Stimulated activated CD4-positive, alpha-beta T cell treated with anti-CD3 and anti-CD28 coated beads, TNF-alpha, amount 100 ng/mL, for 24 hours (primary cell): ENCODE measurements at regions not wholly inside any gene's neighbourhood (a gene's known extent, or its start where the extent isn't known, plus 50 kb on each side); places are given as distances from the start of the nearest gene placed in this dataset.
"Not testable (repeated sequence)": the region's sequence is repeated elsewhere in the genome, so short reads cannot be mapped to it uniquely, and the experiment has no call there.

Source experiments
- DNase-seq, 3 experiments: peaks; one replicate each; pipeline ENCODE4 v3.0.0-alpha.2; 2020; ENCODE audit warnings: low read depth in 3 of 3

DNA sequence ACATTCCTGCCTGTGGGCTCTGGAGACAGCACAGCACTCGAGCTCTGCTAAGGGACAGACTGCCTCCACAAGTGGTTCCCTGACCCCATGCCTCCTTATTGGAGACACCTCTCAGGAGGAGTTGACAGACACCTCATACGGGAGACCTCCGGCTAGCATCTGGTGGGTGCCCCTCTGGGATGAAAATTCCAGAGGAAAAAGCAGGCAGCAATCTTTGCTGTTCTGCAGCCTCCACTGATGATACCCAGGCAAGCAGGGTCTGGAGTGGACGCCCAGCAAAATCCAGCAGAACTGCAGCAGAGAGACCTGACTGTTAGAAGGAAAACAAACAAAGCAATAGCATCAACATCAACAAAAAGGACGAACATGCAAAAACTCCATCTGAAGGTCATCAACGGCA lies 639.4 kb downstream of the SLC16A7 start:
- no peak for DNase-seq

DNA sequence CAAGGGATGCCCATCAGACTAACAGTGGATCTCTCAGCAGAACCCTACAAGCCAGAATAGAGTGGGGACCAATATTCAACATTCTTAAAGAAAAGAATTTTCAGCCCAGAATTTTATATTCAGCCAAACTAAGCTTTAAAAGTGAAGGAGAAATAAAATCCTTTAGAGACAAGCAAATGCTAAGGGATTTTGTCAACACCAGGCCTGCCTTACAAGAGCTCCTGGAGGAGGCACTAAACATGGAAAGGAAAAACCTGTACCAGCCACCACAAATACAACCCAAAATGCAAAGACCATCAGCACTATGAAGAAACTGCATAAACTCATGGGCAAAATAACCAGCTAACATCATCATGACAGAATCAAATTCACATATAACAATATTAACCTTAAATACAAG lies 640.6 kb downstream of the SLC16A7 start:
- DNase-seq = not testable (repeated sequence)

DNA sequence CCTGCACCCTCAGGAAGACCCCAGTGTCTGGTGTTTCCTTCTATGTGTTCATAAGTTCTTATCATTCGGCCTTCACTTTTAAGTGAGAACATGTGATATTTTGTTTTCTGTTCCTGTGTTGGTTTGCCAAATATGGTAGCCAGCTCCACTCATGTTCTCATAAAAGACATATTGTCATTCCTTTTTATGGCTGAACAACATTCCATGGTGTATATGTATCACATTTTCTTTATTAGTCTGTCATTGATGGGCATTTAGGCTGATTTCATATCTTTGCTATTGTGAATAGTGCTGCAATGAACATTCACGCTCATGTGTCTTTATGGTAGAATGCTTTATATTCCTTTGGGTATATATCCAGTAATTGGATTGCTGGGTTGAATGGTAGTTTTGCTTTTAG lies 645.1 kb downstream of the SLC16A7 start:
- no peak for DNase-seq

GRCh38 chr12:60251091-60251490 lies 655.3 kb downstream of the SLC16A7 start:
- no peak for DNase-seq

DNA sequence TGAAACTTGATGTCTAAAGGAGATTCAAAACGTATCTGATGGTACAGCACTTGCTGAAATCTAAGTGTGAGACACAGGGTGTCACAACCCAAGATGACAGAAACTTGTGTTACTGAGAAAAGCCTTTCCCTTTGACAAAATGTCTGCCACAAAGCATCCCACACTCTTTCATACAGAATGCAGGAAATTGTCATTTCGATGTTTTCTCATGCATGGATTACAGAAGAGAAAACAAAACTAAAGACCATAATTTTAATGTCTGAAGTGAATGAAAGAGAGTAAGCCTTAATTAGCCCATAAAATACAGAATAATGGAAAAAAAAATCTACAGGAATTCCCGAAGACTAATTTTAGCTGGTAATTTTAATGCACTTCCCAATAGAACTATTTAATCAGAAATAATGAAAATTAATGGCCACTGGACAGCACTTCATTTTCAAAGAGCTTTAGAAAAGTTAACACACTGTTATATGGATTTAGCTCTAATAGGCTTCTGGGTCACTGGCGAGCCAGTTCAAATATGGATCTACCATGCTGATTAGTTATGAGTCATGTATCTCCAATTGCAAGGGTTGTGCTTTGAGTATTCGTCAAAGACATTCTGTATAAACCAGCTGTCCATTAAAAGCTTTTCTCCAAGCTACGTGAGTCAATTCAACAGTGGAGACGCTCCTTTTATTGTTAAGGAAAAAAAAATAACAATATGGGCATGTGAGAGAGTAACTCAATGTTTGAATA lies 656.7 kb downstream of the SLC16A7 start:
- no peak for DNase-seq

GRCh38 chr12:60255044-60255443 lies 659.2 kb downstream of the SLC16A7 start:
- no peak for DNase-seq

DNA sequence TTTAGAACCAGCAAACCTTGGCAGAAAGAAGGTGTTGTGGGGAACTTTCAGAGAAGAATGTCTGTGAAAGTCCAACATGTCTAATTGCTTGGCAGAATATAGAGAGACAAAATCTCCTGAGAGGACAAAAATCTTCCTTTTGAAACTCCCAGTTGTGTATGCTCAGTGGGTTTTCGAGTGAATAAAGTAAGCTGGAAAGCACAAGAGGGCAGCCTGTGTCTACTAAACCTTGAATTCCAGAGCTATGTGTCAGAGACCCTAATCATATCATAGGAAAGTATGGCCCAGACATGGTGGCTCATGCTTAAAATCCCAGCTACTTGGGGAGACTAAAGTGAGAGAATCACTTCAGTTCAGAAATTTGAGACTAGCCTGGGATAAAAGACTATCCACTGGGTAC lies 661.2 kb downstream of the SLC16A7 start:
- DNase-seq = no peak

GRCh38 chr12:60259225-60259624 lies 663.4 kb downstream of the SLC16A7 start:
- DNase-seq = no peak

DNA sequence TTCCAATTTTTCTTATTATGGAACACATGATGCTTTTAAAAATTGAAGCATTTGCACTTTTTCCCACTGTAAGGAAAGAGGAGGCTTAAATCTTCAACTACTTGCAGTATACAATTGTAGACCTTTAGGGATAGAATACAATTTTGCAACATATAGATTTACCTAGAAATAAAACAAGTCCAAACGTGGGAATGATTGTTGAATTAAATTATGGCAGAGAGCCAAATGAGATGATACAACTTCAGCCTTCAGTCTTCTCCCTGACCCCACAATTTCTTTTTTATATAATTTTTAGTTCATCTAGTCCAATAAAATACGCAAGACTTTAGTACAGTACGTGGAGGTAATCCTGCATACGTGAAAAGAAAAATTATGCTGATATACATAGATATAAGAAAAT lies 666.5 kb downstream of the SLC16A7 start:
- no peak for DNase-seq

- no peak for DNase-seq
Observed at GRCh38 chr12:60263161-60263560, 667.3 kb downstream of the SLC16A7 start.

GRCh38 chr12:60263836-60264493 lies 668.1 kb downstream of the SLC16A7 start:
- DNase-seq = no peak

DNA sequence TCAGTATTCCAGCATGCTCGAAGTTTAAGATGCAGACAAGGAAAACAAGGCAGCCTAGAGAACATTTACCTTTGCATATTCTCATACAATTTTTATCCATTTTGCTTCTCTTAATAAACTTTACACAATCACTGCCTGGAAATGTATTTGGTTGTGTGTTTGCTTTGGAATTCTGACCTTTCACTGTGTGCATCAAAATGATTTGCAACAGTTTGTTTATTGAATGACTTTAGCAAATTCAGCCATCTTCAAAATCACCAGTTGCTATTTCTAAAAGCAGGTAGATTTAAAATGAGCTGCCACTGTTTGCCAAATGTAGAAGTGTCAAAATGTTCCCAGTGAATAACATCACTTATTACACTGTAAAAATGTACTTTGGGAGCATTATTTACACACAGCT lies 669.9 kb downstream of the SLC16A7 start:
- no peak for DNase-seq

GRCh38 chr12:60266381-60266852 lies 670.6 kb downstream of the SLC16A7 start:
- DNase-seq = no peak

- DNase-seq = no peak
Observed at GRCh38 chr12:60269611-60270269, 673.9 kb downstream of the SLC16A7 start.

- no peak for DNase-seq
Observed at GRCh38 chr12:60271816-60272215, 676.0 kb downstream of the SLC16A7 start.

- DNase-seq = no peak
Observed at GRCh38 chr12:60278209-60278608, 682.4 kb downstream of the SLC16A7 start.

GRCh38 chr12:60279221-60279620 lies 683.4 kb downstream of the SLC16A7 start:
- DNase-seq = no peak

- DNase-seq = no peak
Observed at GRCh38 chr12:60281522-60281921, 685.7 kb downstream of the SLC16A7 start.

DNA sequence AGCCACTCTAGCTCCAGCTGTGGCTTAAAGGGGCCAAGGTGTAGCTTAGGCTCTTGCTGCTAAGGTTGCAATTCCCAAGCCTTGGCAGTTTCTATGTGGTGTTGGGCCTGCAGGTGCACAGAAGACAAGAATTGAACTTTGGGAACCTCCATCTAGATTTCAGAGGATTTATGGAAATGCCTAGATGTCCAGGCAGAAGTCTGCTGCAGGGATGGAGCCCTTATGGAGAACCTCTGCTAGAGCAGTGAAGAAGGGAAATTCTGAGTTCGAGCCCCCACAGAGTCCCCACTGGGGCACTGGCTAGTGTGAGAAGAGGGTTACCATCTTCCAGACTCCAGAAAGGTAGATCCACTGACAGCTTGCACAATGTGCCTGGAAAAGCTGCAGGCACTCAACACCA lies 694.7 kb downstream of the SLC16A7 start:
- no peak for DNase-seq

- no peak for DNase-seq
Observed at GRCh38 chr12:60308366-60308991, 712.6 kb downstream of the SLC16A7 start.

- DNase-seq = no peak
Observed at GRCh38 chr12:60311940-60312339, 716.1 kb downstream of the SLC16A7 start.

- no peak for DNase-seq
Observed at GRCh38 chr12:60317361-60317760, 721.5 kb downstream of the SLC16A7 start.
